Upper lobe of left lung (tissue), 6 donors: ENCODE measurements at regions not wholly inside any gene's neighbourhood (a gene's known extent, or its start where the extent isn't known, plus 50 kb on each side); places are given as distances from the start of the nearest gene placed in this dataset.

Experiments
- ATAC-seq, 2 donors: fragments of 200-7000 bp; cut with Tn5 transposase; one replicate each; pipeline ENCODE4 v1.9.1; 2022; ENCODE audit warnings: mild to moderate bottlenecking in 2 of 2, moderate library complexity in 2 of 2; ENCODE audit not compliant: low FRiP score in 2 of 2
- DNase-seq, 2 donors: peaks; one replicate each; pipeline ENCODE4 v3.0.0-alpha.2; 2019 to 2020
- H3K27ac ChIP-seq, 4 donors: fragments of 200-600 bp; sonication (generic); one replicate each; pipeline ENCODE4 v1.5.1; 2016 to 2019
- H3K27me3 ChIP-seq, 4 donors: fragments of 200-600 bp; sonication (generic); one replicate each; pipeline ENCODE4 v1.5.1; 2017 to 2019
- H3K36me3 ChIP-seq, 4 donors: fragments of 200-600 bp; sonication (generic); one replicate each; pipeline ENCODE4 v1.5.1; 2016 to 2019
- H3K4me1 ChIP-seq, 4 donors: fragments of 200-600 bp; sonication (generic); one replicate each; pipeline ENCODE4 v1.5.1; 2018 to 2019
- H3K4me3 ChIP-seq, 4 donors: fragments of 200-600 bp; sonication (generic); one replicate each; pipeline ENCODE4 v1.5.1; 2017 to 2019; ENCODE audit warnings: mild to moderate bottlenecking in 2 of 4, moderate library complexity in 1 of 4
- H3K9me3 ChIP-seq, 4 donors: fragments of 200-600 bp; sonication (generic); one replicate each; pipeline ENCODE4 v1.5.1; 2018 to 2019
- EP300 ChIP-seq, 4 donors: sonication (generic); formaldehyde crosslinking; IDR thresholded peaks; one replicate each; pipeline ENCODE4 v1.5.1; 2017; ENCODE audit warnings: antibody characterized with exemption in 4 of 4, control low read depth in 2 of 4
- POLR2A ChIP-seq, 4 donors: fragments of 450-650 bp; IDR thresholded peaks; one replicate each; pipeline ENCODE4 v1.5.1; 2016 to 2017; ENCODE audit warnings: antibody characterized with exemption in 4 of 4, mild to moderate bottlenecking in 2 of 4
- POLR2AphosphoS5 ChIP-seq, 2 donors: sonication (generic); formaldehyde crosslinking; IDR thresholded peaks; one replicate each; pipeline ENCODE4 v1.5.1; 2017; ENCODE audit warnings: antibody characterized with exemption in 2 of 2
- WGBS, 2 donors: methylation state at CpG; one replicate each; pipeline ENCODE4 v1.1.5; 2017 to 2018; 5-methylcytosine and 5-hydroxymethylcytosine counted together
- TF ChIP-seq, protein P1 (sequence below), 6 experiments: fragments of 450-650 bp in 4 of 6; fragments of 200-600 bp in 2 of 6; sonication (generic) in 2 of 6; IDR thresholded peaks; one replicate each; pipeline ENCODE4 v1.5.1; 2016 to 2019; ENCODE audit warnings: antibody characterized with exemption in 6 of 6
- donor health status: DM: no; HTN: no; CAD: no; lungs with moderate emphysema.
- donor health status: DM: no; HTN: yes; CAD: no; lungs with severe emphysema.

DNA sequence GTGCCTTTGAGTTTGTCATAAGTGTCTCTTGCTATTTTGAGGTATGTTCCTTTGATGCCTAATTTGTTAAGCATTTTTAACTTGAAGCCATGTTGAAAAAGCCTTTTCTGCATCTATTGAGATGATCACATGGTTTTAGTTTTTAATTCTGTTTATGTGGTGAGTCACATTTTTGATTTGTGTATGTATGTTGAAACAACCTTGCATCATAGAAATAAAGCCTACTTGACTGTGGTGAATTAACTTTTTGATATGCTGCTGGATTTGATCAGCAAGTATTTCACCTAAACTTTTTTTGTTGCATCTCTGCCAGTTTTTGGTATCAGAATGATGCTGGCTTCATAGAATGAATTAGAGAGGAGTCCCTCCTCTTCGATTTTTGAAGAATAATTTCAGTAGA, 469.7 kb downstream of the CDH2 start:
- H3K27me3 ChIP-seq: no peaks in the 10 kb centered on the region
- H3K4me3 ChIP-seq: no peak overlapping the region
- ATAC-seq: no peak
- no peak overlapping the region for H3K27ac ChIP-seq
- DNase-seq: no peak
- H3K9me3 ChIP-seq: no peaks in the 10 kb centered on the region
- no peaks in the 10 kb centered on the region for H3K36me3 ChIP-seq
- H3K4me1 ChIP-seq: no peaks in the 10 kb centered on the region
- 90 to 96% methylated on average over 1 of the region's 1 CpG for WGBS, 2 donors
- no peak for TF ChIP-seq POLR2AphosphoS5 (IDR thresholded peaks at IDR 0.05)
- no peak for TF ChIP-seq POLR2A (IDR thresholded peaks at IDR 0.05)
- TF ChIP-seq EP300 (IDR thresholded peaks at IDR 0.05): no peak
- TF ChIP-seq, protein P1, sequence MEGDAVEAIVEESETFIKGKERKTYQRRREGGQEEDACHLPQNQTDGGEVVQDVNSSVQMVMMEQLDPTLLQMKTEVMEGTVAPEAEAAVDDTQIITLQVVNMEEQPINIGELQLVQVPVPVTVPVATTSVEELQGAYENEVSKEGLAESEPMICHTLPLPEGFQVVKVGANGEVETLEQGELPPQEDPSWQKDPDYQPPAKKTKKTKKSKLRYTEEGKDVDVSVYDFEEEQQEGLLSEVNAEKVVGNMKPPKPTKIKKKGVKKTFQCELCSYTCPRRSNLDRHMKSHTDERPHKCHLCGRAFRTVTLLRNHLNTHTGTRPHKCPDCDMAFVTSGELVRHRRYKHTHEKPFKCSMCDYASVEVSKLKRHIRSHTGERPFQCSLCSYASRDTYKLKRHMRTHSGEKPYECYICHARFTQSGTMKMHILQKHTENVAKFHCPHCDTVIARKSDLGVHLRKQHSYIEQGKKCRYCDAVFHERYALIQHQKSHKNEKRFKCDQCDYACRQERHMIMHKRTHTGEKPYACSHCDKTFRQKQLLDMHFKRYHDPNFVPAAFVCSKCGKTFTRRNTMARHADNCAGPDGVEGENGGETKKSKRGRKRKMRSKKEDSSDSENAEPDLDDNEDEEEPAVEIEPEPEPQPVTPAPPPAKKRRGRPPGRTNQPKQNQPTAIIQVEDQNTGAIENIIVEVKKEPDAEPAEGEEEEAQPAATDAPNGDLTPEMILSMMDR (IDR thresholded peaks at IDR 0.05): no peak

DNA sequence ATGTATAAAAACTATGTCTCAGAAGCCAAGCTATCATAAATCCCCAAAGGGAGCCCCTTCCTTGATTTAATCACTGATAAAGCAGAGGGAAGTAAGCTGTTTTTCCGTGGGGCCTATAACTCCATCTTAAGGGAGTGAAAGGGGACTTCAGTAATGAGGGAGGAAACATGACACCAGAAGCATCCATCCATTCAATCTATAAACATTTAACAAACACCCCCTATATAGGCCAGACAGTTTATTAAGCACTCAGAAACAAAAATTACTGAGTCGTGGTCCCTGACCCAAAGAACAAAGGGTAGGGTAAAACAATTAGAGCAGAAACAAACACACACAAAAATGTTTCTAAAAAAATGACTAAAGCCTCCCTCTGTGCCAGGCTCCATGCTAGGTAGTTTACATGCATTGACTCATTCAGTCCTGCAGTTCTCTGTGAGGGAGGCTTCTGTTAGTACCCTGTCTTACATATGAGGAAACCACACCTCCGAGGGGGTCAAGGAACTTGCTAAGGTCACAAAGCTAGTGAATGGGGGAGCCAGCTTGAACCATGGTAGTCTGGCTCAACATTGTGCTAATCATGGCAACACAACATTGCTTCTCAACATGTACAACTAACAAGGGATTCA, 472.1 kb downstream of the CDH2 start:
- Histone ChIP-seq H3K27ac (no peak overlapping the region), H3K27me3 (no peaks in the 10 kb centered on the region), H3K4me3 (no peak overlapping the region), H3K36me3 (no peaks in the 10 kb centered on the region), H3K4me1 (no peaks in the 10 kb centered on the region), H3K9me3 (no peaks in the 10 kb centered on the region)
- ATAC-seq (no peak), DNase-seq (no peak)
- TF ChIP-seq POLR2A (IDR thresholded peaks at IDR 0.05): no peak
- no peak for TF ChIP-seq EP300 (IDR thresholded peaks at IDR 0.05)
- no peak for TF ChIP-seq POLR2AphosphoS5 (IDR thresholded peaks at IDR 0.05)
- TF ChIP-seq, protein P1 (IDR thresholded peaks at IDR 0.05): no peak
- 40 to 49% methylated on average over 2 to 3 of the region's 3 CpGs for WGBS, 2 donors

DNA sequence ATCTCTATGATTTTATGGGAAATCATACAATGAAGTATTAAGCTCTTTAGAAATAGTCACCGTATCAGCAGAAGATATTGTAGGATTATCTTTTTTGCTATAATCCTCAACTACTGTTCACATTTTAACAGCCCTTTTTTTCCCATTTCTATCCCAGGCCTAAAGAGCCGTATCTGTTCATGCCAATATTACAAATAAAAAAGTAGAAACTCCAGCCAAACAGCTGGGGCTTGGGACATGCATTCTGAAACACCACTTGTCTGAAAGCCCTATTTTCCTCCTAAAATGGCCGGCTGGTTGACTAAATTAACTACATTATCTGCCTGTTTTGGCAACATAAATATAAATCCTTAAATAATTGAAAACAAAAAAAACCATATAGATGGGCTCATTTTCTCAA, 477.8 kb downstream of the CDH2 start:
- Histone ChIP-seq H3K4me3 (no peak overlapping the region), H3K27me3 (no peaks in the 10 kb centered on the region), H3K36me3 (no peaks in the 10 kb centered on the region), H3K9me3 (no peaks in the 10 kb centered on the region), H3K4me1 (no peaks in the 10 kb centered on the region), H3K27ac (no peak overlapping the region)
- TF ChIP-seq, protein P1 (IDR thresholded peaks at IDR 0.05): no peak
- TF ChIP-seq POLR2AphosphoS5 (IDR thresholded peaks at IDR 0.05): no peak
- TF ChIP-seq POLR2A (IDR thresholded peaks at IDR 0.05): no peak
- TF ChIP-seq EP300 (IDR thresholded peaks at IDR 0.05): no peak
- 75 to 82% methylated on average over 3 of the region's 3 CpGs for WGBS, 2 donors
- DNase-seq (no peak), ATAC-seq (no peak)

DNA sequence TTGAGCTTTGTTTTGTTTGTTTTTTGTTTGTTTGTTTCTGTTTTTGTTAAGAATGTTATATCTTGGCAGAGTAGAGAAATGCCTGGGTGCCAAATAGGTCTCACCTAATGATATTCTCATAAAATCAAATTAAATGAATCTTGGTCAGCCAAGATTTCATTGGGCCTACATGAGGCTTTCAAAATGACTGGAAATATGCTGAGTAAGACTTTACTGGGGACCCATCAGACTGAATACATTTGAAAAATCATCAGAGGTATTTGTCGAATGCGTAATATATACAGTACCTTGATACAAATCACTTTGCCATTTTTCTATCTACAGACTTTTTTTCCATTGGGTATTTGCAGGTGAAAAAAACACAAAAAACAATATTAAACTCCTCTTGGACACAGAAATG, 480.8 kb downstream of the CDH2 start:
- H3K27ac ChIP-seq: no peak overlapping the region
- TF ChIP-seq POLR2A (IDR thresholded peaks at IDR 0.05) (no peak), EP300 (IDR thresholded peaks at IDR 0.05) (no peak), POLR2AphosphoS5 (IDR thresholded peaks at IDR 0.05) (no peak)
- TF ChIP-seq, protein P1 (IDR thresholded peaks at IDR 0.05): no peak
- no peaks in the 10 kb centered on the region for H3K36me3 ChIP-seq
- no peak overlapping the region for H3K4me3 ChIP-seq
- ATAC-seq (no peak), DNase-seq (no peak)
- 96 to 100% methylated on average over 2 of the region's 2 CpGs for whole genome bisulfite sequencing, 2 donors
- no peaks in the 10 kb centered on the region for H3K4me1 ChIP-seq
- H3K9me3 ChIP-seq: no peaks in the 10 kb centered on the region
- no peaks in the 10 kb centered on the region for H3K27me3 ChIP-seq

DNA sequence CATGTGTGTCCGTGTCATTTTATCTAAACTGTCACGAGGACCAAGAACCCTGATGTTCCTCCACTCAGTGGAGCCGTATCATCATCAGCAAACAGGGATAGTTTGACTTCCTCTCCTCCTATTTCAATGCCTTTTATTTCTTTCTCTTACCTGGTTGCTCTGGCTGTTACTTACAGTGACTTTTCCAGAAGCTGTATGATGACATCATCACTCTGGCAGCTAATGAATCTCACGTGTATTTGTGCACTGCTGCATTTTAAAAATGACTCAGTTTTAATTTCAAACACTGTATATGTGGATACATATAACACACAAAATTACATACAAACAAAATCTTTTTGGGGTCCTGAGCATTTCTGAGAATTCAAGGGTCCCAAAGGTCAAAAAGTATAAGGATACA, 481.4 kb downstream of the CDH2 start:
- Histone ChIP-seq H3K27me3 (no peaks in the 10 kb centered on the region), H3K4me3 (no peak overlapping the region), H3K4me1 (no peaks in the 10 kb centered on the region), H3K36me3 (no peaks in the 10 kb centered on the region), H3K27ac (no peak overlapping the region), H3K9me3 (no peaks in the 10 kb centered on the region)
- TF ChIP-seq POLR2A (IDR thresholded peaks at IDR 0.05) (no peak), EP300 (IDR thresholded peaks at IDR 0.05) (no peak), POLR2AphosphoS5 (IDR thresholded peaks at IDR 0.05) (no peak)
- TF ChIP-seq, protein P1 (IDR thresholded peaks at IDR 0.05): no peak
- WGBS, 2 donors: 71 to 75% methylated on average over 4 of the region's 4 CpGs
- no peak for DNase-seq
- no peak for ATAC-seq
